ENCODE measurements at regions not wholly inside any gene's neighbourhood (a gene's known extent, or its start where the extent isn't known, plus 50 kb on each side); places are given as distances from the start of the nearest gene placed in this dataset.

DNA sequence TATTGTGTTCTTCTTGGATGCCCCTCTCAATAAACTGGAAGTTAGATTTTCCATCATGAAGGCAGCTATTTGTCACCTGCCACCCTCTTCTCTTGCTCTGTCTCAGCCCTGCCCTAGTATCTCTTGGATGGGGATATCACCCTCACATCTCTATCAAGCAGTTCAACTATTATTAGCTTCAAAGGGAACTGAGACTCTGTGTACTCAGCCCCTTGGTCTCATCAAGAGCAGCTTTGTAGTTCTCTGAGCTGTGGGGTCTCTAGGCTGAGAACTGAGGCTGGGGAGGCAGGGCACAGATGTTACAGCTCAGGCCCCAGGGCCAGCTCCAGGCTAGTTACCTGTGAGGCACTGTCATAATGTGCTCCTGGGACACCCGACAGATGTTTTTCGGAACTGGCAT, 130.3 kb downstream of the DAD1 start:
- TF ChIP-seq POLR2A (IDR thresholded peaks at IDR 0.05; ENCODE audit: borderline replicate concordance, extremely low read depth, insufficient read depth, insufficient read length) (no peak), POLR2AphosphoS5 (IDR thresholded peaks at IDR 0.05; ENCODE audit: low read depth, low read length) (no peak), SP1 (IDR thresholded peaks at IDR 0.05; ENCODE audit: low read depth) (no peak)
